ENCODE measurements at regions not wholly inside any gene's neighbourhood (a gene's known extent, or its start where the extent isn't known, plus 50 kb on each side); places are given as distances from the start of the nearest gene placed in this dataset.

DNA sequence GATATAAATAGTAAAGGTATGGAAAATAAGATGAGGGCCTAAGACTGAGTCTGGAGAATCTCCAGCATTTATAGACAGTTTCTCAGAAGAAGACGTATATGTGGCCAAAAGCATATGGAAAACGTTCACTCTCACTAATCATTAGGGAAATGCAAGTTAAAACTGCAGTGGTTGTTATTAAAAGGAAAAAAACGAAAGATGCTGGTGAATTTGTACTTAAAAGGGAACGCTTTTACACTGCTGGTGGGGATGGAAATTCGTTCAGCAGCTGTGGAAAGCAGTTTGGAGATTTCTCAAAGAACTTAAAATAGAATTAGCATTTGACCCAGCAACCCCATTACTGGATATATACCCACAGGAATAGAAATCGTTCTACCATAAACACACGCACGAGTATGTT is 180.5 kb upstream of the CADM1 start:
- no peak overlapping the region for H3K4me3 ChIP-seq (ENCODE audit: low read length)

DNA sequence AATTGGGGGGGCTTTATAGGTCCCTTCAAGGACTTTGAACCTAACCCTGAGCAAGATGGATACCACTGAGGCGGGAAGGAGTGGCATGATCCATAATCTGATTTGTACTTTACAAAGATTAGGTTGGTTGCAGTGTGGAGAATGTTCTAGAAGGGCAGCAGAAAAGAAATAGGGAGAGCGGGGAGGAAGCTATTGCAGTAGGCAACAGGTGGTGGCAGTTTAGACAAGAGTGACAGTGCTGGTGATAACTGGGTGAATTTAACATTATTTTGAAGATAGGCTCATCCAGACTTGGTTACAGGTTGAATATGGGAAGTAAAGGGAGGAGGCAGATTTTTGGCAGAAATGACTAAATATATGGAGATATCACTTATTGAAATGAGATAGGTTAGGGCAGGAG is 179.9 kb upstream of the CADM1 start:
- TF ChIP-seq ZNF274 (IDR thresholded peaks at IDR 0.05; ENCODE audit: low read depth, low read length) = no peak
- no peak overlapping the region for H3K4me3 ChIP-seq (ENCODE audit: low read length)

More for the DNA sequence above, 180.5 kb upstream of the CADM1 start:
- no peak for TF ChIP-seq ZNF274 (IDR thresholded peaks at IDR 0.05; ENCODE audit: low read depth, low read length)

DNA sequence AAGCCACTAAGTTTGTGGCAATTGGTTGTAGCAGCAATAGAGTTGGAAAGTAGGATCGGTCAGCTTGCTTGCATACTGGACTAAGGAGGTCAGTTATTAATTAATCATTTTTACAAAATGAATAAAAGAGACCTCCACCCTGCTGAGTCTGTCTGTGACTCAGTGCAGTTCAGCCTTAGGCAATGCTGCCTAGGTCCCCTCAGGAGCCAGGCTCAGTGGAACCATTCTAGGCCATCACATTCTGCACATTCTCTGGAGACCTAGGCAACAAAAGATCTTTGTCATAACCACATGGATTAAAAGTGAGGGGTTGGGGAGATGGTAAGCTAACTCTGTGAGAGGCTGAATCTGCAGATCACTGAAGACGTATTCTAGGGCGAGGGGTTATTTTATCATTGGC is 178.7 kb upstream of the CADM1 start:
- H3K4me3 ChIP-seq (ENCODE audit: low read length) = no peak overlapping the region
- TF ChIP-seq ZNF274 (IDR thresholded peaks at IDR 0.05; ENCODE audit: low read depth, low read length) = no peak

DNA sequence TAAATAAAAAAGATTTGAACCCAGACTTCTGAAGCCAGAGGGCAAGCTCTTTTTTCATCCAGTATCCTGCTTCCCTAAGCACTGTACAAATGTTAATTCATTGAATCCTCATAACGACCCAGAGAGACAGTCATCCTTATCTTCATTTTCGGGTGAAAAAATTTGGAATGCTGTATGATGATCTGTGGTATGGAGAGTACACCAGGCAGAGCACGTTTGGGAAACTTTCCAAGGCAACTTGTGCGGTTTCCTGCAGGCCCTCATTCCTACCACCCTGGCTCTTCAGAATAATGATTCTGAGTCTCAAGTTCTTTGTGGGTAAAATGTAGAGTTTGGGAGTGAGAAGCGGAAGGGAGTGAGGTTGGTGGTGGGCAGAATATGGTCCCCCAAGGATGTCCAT is 177.9 kb upstream of the CADM1 start:
- no peak overlapping the region for H3K4me3 ChIP-seq (ENCODE audit: low read length)
- no peak for TF ChIP-seq ZNF274 (IDR thresholded peaks at IDR 0.05; ENCODE audit: low read depth, low read length)

DNA sequence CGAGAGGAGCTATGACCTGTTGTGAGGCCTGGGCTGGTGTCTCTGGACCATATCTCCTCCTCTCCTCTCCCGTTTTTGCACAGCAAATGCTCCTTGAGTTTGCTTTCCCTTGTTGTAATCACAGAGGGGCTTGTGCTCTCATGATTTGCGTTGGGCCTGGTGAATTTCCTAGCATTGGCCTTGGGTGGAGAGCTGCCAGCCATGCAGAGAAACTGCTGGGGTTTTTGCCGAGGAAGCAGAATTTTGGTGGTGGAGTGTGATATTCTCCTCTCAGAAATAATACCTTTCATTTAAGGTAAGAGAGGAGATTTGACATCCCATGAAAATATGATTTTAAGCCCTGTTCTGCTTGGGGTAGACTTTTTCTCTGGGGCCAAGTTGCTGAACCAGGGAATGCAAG is 175.7 kb upstream of the CADM1 start:
- no peak for TF ChIP-seq ZNF274 (IDR thresholded peaks at IDR 0.05; ENCODE audit: low read depth, low read length)
- H3K4me3 ChIP-seq (ENCODE audit: low read length) = no peak overlapping the region

DNA sequence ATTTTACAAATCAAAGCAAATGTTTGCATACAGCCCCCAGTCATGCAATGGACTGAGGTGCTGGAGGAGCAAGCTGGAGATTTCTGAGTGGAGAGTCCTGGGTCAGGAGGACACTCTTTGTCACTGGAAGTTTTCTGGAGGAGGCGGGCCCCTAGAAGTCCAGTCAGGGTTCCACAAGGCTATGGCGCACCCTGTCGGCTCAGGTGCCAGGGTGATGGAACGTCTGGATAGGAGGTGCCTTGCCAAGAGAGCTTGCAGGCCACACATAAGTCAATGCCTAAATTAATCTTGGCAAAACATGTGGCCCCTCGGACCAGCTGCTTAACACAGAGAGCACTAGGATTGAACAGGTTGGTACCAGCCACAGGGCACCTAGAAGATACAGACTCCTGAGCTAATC is 174.7 kb upstream of the CADM1 start:
- TF ChIP-seq ZNF274 (IDR thresholded peaks at IDR 0.05; ENCODE audit: low read depth, low read length) = no peak
- H3K4me3 ChIP-seq (ENCODE audit: low read length) = no peak overlapping the region

DNA sequence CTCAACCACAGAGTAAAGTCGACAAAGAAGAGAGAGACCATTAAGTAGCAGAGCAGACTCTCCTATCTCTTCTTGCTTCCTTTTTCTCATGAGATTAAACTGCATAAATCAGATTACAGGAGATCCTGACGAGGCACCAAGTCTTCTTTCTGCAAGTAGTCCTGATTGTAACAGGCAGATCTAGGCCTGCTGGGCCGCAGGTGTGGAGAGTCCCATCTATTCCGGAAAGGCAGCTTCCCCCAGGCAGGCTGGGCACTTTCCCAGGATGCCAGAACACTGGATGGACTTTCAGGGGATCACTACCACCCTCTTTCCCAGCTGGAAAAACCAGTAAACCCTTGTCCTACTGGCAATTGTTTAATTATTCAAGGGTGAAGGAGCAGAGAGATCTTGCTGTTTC is 173.0 kb upstream of the CADM1 start:
- H3K4me3 ChIP-seq (ENCODE audit: low read length) = no peak overlapping the region
- no peak for TF ChIP-seq ZNF274 (IDR thresholded peaks at IDR 0.05; ENCODE audit: low read depth, low read length)

DNA sequence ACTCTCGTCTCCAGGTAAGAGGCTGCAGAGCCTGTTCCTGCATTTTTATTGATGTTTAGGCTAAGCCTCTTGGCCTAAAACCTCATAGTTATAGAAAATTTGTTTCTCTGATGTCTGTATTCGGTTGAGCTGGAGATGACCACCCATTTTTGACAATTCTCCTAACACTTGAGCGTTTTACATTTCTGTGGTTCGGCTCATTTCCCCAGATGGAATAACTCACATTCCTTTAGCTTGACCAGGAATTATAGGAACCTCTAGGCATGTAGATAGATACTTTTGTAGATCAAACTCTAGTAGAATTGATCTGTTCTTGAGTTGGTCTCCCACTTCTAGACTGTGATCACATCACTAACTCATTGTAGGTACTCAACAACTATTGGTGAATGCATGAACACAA is 172.6 kb upstream of the CADM1 start:
- H3K4me3 ChIP-seq (ENCODE audit: low read length) = no peak overlapping the region
- no peak for TF ChIP-seq ZNF274 (IDR thresholded peaks at IDR 0.05; ENCODE audit: low read depth, low read length)

DNA sequence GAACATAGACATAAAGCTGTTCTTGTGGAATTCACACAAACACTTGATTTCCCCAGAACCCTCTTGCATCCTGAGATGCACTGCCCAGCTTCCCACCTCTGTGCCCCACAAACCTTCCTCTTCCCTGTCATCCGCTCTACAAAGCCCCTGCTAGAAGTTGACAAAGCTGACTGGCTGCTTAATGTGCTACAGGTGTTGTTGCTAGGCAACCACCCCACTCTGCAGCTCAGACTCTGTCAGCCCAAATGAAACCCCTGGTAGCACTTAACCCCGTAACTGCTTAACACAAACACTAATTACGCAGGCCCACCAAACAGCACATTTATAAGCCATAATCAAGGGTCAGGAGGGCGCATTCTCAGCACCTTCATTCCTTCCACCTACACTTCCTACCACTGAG is 172.0 kb upstream of the CADM1 start:
- no peak for TF ChIP-seq ZNF274 (IDR thresholded peaks at IDR 0.05; ENCODE audit: low read depth, low read length)
- H3K4me3 ChIP-seq (ENCODE audit: low read length) = no peak overlapping the region

DNA sequence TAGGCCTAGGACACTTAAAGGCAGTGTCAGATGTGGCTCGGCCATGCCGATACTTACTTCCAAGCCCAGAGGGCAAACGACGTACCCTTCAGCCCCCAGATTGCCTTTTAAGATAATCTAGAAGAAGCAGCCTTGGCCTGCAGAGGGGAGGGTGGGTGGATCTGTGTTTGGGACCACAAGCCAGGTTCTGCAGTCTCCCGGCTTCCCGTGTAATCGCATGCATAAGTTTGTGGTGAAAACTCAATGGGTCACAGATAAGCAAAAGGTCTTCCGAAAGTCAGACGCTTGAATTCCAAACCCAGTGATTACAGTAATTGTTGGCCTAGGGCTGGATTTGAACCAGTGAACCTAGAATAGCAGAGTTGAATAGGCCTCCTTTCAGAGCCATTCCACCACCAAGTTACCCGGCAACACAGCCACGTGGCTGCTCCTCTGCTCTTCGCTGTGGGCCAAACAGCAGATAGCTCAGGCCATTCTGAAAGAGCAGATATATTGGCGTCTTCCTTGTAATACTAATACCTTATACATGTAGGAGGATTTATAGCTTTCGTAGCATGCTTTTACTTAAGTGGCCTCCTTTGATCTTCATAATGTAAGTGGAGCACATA is 170.8 kb upstream of the CADM1 start:
- TF ChIP-seq ZNF274 (IDR thresholded peaks at IDR 0.05; ENCODE audit: low read depth, low read length) = no peak
- no peak overlapping the region for H3K4me3 ChIP-seq (ENCODE audit: low read length)

DNA sequence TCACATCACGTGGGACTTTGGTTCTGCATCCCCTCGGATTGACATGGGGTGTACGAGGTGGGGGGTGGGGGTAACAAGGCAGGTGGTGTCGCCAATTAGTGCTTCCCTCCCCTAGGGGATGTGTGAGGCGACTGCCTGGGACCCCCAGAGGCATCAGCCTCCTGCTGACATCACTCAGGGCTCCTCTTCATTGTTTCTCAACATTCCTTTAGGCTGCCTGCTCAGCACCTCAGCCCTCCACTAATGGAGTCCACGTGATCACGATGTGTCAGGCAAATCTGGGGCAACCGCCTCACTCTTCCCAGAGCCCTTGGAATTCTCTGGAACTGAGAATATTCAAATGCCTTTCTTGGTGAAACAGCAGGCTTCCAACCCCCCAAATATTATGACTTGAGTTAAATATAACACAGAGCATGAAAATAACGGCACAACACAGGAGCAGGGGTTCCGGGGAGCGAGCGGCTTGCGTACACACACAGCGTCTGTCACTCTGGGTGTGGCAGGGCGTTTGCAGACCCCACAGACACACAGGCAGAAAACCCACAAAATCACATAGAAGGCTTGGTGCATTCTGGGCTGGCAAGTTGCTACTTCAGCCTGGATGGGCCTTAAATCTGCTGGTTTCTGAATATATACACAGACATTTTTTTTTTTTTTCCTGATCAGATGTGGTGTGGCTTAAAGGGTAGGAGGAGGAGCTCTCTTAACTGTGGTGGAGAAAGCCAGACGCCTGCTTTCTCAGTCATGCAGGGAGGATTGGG is 170.1 kb upstream of the CADM1 start:
- TF ChIP-seq ZNF274 (IDR thresholded peaks at IDR 0.05; ENCODE audit: low read depth, low read length) = no peak
- no peak overlapping the region for H3K4me3 ChIP-seq (ENCODE audit: low read length)

DNA sequence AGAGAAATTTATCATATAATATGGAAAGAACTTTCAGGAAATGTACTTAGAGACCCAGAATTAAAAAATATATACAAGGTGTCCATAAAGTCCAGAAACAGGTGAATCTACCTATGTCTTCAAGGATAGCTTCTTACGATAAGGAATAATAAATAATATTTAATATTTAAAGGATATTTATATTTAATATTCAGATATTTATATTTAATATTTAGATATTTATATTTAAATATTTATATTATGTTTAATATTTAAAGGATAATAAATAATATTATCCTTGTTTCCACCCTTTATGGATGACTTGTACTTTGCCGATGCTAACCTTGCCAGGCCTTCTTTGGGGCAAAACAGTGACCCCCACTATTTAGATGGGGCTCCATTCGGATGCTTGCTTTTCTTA is 169.5 kb upstream of the CADM1 start:
- no peak overlapping the region for H3K4me3 ChIP-seq (ENCODE audit: low read length)
- no peak for TF ChIP-seq ZNF274 (IDR thresholded peaks at IDR 0.05; ENCODE audit: low read depth, low read length)

DNA sequence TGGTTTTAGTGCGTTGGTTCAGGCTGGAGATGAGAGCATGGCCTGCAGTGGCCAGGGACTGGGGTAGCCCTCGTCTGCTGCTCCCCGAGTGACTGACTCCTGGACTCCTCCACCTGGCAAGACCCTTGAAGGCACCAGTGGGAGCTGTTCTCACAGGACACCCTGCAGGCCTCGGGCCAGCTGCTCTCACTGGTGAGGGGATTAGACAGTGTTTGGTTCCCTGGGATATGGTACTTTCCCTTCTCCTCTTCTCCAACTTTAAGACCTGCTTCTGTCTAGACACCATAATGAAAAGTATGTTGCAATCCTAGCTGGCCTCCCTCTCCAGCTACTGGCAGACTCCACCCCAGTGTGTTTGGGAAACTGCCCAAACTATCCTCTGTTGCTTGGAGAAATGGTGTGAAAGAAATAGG is 168.8 kb upstream of the CADM1 start:
- no peak overlapping the region for H3K4me3 ChIP-seq (ENCODE audit: low read length)
- TF ChIP-seq ZNF274 (IDR thresholded peaks at IDR 0.05; ENCODE audit: low read depth, low read length) = no peak

DNA sequence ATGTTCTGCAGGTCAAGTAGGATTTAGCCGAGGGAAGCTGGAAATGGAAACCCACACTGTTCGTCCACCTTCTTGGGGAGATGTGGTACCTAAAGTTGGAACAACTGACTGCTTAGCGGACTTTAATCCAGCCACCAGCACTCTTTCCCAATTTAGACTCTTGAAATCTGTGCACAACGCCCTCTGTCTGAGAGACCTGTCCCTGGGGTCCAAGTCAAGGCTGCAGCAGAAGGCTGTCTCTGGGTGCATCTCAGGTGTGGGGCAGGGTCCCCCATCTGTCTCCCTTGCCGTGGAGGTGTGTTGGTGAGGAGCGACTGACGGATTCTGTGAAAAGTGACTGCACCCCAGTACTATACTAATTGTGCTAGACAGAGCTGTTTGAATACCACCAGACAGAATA is 168.2 kb upstream of the CADM1 start:
- H3K4me3 ChIP-seq (ENCODE audit: low read length) = no peak overlapping the region
- no peak for TF ChIP-seq ZNF274 (IDR thresholded peaks at IDR 0.05; ENCODE audit: low read depth, low read length)

DNA sequence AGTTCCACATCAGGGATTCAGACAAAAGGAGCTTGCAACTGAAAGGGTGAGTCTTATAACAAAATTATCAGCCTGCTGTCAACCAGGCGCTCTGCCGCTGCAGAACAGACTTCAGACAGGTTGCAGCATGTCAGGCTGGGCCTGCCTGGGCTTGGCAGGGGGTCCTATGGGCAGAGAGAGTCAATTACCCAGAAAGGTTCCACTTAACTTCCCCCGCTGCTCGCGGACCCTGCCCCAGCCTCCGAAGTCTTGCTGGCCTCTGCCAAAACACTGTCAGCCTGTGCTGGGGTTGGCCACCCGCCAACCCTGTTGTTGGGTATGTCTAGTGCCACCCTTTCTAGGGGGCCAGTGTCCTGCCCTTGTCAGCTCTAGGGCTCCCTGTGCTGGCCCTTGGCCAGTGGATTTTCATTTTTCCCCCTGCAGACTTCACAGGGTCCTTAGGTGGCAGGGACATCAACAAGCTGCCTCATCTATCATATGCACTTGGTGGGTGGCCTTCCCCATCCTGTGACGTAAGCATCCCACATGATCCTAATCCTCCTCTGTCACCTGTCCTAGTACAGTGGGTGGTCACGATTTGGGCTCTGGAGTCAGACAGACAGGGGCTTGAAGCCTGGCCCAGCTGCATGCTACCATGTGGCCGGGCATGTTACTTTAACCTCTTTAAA is 166.5 kb upstream of the CADM1 start:
- H3K4me3 ChIP-seq (ENCODE audit: low read length) = no peak overlapping the region
- TF ChIP-seq ZNF274 (IDR thresholded peaks at IDR 0.05; ENCODE audit: low read depth, low read length) = no peak

All from GM08714 (cell line).